Stimulated activated CD4-positive, alpha-beta T cell treated with anti-CD3 and anti-CD28 coated beads, Interleukin-15, amount 100 ng/mL, for 48 hours (primary cell): ENCODE measurements at regions not wholly inside any gene's neighbourhood (a gene's known extent, or its start where the extent isn't known, plus 50 kb on each side); places are given as distances from the start of the nearest gene placed in this dataset.

Experiments used
- DNase-seq, 2 donors: peaks; one replicate each; pipeline ENCODE4 v3.0.0-alpha.2; 2020; ENCODE audit warnings: low read depth in 2 of 2

DNA sequence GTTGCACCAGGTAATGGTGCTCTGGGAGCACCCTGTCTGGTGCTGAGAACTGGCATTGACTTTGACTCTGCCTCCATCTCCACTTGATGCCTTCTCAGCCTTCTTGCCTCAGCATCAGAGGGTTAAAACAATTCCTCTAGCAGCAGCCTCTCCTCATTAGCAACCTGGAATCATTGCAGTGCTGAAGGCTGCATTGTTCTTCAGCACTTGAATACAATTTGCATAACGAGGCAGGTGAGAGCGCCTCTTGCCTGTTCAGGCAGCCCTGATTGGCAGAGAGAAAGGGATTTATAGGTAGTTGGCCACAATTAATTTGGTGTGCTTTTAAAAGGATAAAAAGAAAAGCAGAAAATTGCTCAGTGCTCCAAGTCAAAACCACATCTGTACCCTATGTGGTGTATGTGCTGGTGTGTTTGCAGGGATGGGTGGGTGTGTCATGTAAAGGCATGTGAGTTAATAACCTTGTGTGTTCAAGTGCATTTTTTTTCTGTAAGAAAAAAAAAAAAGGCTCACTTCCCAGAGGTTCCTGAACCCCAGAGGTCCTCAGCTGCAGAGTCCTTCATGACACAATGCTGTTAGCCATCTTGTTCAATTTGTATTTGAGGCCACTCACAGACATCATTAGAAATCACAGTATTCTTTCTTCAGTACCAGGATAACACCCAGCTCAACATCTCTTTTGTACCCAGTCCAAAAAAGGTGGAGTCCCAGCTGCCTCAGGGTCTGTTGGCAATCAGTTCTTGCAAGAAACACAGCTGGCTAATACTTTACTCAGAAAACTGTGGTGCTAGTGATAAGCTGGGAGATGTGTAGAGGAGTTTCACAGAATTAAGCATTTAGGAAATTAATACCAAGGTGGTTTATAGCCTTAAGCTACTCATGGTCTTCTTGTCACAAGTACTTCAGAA lies 385.6 kb downstream of the GRIN2B start:
- no peak for DNase-seq

DNA sequence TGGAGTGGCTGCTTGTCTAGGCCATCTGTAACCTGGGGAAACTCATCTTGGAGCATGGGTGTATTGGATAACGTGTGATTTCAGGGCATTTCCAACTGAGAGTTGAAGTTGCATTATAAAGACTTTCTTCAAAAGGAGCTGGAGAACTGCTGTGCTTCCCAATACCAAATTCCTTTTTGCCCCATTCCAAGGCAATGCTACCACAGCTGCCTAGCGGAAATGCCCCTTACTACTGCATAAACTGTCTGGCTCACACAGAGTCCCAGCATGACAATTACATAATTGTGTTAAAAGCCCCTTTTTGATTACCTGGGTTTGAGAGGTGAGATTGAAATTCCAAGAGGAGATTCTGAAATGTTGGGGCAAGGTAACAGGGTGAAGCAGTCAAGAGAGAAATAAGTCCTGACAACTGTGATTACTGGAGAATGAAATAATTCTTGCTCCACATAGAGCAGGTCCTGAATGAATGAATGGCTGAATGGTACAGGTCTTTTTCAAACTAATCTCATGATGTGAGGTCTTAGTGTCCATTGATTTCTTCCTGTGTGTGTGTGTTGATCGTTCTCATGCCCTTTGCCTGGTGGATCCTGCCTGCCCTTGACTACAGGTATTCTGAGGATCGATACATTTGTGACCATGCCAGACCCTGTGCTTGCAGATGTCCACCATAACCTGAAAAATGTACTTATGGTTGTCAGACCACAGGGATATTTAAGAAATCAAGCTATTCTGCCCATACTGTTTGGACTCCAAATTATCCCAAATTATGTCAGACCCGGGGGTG lies 386.5 kb downstream of the GRIN2B start:
- DNase-seq: no peak

DNA sequence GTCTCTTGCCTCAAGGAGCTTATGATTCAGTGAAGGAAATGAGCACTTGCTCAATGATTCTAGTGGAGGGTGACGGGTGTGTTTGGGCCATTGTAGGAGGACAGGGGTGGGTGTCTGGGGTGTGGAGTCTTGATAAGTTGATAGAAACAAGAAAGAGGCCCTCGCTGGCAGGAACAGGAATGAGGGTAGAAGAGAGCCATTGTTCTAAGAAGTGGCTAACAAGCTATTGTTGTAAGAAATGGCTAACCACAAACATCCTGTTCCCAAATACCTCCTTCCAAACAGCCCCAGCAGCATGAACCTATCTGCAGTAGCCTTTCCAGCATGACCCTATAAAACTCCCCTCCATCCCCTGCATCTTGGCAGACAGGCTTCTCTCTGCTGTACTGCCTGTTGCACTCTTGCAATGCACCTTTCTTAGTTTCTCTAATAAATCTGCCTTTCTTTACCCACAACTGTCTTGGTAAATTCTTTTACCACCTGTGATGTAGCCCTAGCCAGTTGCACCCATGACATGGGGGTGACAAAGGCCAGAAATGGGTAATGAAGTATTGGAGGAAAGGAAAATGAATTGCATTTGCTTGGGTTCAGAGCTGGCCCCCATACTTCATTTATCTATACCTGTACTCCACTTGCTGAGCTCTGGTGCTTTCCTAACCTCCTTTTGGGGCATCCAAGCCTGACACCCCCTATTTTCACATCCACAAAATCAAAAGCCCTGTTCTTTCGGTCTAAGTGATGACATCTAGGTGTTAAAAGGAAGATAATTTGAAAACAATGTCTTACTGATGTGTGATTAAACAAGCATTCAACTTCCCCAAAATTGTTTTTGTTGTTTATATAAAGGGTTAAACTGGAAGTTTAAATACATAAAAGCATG lies 389.1 kb downstream of the GRIN2B start:
- no peak for DNase-seq

DNA sequence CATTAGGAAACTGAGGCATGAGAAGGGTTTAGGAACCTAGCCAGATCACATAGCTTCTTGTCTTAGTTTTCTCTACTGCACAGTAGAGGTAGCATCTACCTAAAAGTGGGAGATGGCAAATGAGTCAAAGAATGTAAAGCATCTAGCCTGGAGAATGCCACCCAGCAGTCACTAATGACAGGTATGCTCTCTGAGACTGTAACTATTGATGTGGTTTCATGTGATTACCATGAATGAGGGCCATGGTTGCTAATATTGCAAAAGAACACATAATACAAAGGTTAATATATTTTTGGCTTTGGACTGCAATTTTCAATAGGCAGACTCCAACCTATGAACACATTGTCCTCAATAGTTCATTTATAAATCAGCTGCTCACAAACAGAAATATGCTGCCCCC lies 389.9 kb downstream of the GRIN2B start:
- DNase-seq: no peak

DNA sequence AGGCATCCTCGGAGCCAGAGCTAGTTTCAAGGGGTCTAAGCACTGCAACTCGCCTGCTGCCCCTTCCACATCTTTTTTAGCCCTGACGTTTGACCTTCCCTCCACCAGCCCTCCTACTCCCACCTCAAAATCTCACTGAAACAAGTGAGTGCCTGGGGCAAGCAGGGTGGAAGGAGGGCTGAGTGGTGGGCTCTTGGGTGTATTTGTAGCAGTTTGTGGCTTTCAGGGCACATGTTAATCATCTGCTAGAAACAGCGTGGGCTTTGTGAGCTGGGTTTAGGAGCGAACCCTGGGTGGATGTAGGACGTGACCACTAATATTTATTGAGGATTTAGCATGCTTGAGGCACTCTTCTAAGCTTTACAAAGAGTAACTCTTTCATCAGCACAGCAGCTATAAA lies 390.3 kb downstream of the GRIN2B start:
- DNase-seq: no peak

DNA sequence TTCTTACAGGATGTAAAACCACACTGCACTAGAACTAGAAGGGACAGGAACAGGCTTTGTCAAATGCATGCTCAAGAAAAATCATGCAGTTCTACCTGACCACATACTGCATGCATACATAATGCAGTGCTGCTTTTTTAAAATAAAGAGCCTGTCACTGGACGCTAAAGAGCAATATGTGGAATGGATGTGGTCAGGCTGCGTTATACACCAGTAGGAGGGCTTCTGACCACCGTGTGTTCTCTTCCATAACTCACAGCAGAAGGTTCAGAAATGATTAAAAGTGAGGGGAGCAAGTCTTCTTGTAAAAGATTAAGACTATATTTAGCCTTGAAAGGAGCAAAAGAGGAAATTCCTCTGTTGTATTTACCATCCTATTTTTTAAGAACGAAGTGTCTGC lies 392.0 kb downstream of the EMP1 start:
- DNase-seq: no peak

DNA sequence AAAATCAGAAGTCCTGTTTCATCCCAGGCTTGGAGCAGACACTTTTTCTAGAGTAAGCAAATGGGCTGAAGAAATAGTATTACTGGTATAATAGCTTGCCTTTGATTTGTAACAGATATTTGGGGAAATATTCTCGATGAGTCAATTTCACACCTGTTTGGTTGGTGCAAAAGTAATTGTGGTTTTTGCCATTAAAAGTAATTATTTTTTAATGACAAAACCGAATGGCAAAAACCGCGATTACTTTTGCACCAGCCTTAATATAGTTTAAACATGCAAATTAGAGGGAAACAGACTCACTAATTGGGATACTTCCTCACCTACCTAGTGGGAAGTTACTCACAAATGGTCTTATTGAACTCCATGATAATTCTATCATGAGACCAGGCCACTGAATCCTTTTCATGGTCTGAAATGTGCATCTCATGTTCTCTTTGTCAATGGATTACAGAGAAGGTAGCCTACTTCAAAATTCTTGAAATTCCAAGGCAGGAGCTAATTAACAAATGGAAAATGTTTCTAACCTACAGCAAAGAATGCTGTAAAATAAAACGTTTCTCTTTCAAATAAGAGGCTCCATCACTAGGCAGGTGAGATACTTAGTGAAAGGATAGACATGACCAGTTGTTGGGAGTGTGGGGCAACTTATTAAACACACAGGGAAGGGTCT lies 391.3 kb downstream of the EMP1 start:
- no peak for DNase-seq

DNA sequence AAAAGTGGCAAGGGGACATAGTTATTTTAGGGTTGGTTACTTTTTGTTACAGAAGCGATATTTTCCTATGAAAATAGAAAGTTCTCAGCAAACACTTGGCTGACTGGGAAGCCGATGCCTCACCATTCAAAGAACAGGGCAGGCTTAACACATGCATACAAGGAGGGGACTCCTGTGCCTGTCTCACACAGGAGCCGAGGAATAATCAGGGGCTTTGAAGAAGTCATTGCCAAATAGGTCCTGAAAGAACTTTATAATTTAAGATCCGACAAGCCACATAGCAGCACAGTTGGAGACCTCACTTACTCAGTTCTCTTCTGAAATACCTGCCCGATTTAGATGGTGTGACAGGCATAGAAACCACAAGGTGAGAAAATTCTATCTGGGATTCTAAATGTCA lies 389.8 kb downstream of the EMP1 start:
- DNase-seq: no peak

DNA sequence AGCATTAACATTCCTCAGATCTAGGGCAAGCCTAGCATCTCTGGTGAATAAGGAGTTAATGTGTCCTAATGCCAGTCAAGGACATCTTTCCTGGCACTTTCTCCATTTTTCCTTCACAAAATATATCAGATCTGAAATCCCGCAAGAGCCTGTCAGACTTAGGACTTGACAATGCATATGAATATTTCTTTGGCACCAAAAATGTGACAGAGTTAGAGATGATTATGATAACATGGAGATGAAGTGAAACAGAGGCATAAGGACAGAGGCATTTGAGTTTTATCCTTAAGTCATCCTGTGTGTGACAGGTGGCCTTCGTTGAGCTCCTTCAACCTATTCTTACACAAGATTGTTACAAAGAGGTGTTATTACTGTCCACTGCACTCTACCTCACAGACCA lies 388.0 kb downstream of the EMP1 start:
- no peak for DNase-seq

DNA sequence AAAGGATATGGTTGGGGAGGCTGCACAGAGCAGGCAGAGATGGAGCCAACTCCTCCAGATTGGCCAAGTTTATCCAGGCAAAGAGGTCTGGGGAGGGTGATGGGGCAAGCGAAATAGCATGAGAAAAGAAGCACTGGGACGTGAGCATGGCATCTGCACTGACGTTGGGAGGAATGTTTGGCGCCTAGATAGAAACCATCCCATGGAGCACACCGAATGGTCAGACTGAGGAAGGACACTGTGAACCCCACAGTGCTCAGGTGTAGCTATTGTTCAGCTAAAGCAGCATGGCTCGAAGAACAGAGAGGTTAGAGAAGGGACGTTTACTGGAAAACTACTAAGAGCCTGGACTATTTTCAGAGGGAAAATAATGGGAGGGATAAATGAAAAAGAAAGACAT lies 387.1 kb downstream of the EMP1 start:
- DNase-seq: no peak

DNA sequence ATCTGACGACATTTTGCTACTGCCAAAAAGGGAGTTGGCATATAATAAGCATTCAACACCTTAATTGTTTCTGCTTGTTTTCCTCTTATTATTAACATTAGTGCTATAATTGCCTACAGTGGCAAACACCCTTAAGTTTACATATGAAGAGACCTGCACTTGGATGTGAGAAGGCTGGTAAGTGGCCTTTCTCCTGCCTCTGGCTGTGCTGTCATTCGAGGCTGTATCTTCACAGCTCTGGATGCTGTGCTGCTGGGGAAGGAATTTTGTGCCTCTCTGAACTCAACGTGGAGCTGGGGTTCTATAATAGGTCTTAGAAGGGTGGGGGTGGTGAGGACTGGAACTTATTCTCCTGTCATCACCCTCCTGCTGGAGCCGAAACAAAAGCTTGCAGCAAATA lies 385.9 kb downstream of the EMP1 start:
- no peak for DNase-seq

DNA sequence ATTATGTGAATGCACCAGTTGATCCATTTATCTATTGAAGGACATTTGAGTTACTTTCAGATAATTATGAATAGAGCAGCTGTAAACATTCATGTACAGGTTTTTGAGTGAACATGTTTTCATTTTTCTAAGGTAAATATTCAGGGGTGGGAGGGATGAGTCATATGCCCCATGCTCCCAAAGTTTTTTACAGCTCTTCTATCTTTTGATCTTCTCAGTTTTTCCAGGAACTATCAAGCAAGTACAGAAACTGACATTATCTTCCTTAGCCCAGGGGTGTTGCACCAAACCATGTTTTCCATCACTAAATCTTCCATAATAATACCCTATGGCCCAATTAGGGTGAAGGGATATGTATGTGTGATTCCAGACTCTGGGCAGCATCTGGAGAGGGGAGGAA lies 384.5 kb downstream of the EMP1 start:
- DNase-seq: no peak

DNA sequence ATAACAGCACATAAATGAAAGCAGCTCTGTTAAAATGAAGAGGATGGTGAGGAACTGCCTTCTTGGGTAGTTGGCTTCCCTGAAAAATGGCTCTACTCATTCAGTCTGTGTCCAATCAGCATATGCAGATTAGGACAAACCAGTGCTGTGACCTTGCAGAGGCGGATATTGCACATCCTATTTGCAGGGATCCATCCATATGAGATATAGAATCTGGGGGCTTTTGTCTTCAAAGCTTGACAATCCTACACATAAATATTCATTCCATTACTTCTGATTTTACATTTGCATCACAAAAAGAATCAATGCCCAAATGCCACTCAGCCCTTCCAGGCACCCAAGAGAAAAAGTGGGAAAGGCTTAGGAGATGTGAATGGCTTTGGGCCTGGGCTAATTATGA lies 383.7 kb downstream of the EMP1 start:
- no peak for DNase-seq

DNA sequence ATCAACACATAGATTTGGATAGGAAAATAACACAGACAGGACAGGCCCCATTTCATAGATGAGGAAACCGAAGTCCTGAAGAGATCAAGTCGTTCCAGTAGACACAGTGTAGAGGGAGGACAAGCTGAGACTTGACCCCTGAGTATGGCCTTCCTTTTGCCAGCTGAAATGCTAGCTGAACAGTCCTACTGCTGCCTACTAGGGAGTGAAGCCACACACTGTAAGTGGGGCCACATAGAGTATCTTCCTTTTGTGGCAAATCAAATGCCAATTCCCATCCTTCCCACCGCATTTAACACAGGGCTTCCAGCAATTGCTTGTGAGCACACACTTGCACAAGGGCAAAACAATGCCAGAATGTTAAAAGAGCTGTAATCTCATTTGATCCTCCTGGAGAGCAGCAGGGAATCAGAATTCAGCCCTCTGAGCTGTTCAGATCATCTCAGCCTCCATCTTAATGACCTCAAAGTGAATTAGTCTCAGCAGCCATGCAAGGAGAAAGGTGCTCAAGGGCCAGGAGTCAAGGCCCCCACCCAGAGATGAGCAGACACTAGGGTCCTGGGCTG lies 380.5 kb downstream of the EMP1 start:
- DNase-seq: no peak

DNA sequence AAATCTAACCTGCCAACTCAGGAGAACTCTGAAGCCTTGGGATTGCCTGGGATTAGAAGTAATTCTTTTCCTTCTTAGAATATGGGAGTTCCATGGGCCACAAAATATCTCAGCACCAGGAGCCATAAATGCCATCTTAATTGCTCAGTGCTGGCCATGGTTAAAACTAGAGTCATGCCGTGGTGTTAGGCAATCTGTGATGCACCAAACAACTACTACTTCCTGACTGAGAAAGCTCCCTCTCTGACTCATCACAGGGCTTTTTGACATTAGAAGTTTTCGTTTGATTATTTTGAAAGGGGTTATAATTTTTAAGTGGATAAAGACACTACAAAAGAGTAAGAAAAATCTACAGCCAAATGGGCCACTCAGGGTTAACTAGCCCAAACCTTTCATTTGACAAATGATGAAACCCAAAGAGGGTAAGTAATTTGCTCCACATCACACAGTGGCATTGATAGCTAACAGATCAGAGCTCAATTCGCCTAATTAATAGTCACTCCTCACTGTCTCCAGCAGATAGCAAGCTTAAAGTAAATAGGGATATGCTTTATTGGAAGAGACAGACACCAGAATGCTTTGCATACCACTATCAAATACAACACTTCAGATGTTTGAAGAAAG lies 377.3 kb downstream of the EMP1 start:
- DNase-seq: no peak

DNA sequence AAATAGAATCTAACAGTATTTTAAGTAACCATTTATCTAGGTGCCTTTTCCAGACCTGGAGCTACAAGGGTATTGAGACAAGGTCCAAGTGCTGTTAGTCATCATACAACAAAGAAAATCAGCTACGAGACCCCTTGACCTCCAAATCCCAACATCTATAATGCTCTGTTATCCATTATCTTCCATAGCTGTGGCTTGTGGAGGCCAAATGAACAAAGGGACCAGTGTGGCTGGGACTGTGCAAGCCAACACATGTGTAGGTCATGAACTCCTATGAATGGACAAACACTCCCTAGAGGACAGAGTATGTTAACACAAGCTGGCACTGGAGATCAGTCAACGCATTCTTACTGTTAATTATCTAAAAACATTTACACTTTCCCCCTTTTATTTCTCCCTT lies 374.5 kb downstream of the EMP1 start:
- DNase-seq: no peak

DNA sequence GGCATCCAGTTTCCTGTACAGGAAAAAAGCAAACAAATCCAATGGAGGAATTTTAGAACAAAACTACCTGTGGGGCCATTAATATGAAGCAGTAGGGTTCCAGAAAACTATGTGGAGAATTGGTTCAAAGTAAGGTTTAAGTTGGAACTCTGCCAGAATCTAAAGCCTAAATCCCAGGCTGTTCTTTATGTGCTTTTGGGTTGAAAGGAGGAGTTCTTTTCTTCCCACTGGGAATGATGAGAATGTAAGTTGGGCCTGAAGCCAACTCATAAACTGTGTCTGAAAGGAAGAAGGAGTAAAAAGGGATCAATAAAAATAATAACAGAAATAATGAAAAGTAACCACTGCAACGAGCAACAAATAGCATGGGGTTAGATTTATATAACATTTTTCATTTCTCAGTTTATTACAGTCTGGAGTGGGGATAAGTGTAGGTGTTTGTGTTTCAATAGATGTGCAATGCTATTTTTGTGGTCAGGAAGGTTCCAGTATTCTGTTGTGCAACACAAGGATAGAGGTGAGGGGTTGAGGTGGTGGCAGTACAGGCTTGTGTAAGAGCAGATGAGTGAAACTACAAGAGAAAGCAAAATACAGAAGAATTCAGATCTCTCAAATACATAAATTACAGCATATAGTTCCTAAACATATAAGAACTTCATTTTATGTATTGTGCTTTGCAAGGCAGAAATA lies 373.6 kb downstream of the EMP1 start:
- DNase-seq: no peak

DNA sequence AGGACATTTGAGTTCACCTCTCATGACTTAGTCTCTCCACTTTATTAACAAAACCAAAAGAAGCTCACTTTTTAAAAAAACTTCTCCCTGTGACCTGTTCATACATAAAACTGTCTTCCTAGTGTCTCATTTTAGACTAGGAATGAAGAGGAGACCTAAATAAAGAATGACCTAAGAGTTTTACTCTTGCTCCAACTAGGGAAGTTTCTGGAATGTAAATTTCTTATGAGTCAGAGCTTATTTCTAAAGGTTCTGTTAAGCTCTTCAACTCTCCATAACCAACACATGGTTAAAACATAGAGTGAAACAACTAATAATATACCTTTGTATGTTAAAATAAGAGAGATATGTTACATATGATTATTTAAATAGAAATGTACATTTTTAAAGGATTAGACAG lies 369.8 kb downstream of the EMP1 start:
- no peak for DNase-seq

DNA sequence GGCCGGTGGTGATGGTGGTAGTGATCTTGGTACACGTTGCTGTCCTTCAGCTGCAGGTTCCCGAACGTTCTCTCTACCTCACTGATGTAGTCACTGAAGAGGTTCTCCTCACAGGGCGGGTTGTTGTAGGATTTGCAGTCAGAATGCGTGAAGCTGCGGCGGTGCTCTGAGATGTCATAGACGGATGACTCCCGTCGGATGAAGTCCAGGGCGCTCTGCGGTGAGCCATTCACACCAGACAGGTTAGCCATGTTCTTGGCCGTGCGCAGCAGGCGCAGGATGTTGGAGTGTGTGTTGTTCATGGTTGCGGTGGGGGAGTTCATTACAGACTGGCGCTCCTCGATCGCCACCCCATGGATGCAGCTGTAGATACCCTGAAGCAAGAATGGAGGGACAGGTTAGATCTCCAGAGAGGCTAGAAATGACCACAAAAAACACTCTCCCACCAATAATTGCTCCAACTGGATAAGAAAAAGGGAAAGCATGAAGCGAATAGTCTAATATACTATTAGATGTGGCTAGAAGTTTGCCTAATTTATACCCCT lies 367.8 kb downstream of the EMP1 start:
- DNase-seq: no peak

DNA sequence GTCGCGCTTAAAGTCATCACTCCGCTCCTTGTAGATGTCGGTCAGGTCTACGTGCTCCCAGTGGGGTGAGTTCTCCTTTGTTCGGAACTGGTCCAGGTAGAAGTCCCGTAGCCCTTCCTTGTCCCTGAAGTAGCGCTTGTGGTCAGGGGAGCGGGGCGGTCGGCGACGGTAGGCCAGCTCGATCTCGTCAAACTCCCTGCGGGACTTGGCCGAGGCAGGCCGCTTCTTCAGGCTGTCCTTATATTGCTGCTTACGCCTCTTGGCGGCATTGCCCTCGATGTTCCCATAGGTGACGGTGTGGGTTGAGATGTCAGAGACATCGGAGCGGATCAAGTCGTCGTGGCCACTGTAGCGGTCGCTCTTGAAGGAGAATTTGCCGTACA lies 367.2 kb downstream of the EMP1 start:
- no peak for DNase-seq
